Nephron (organoid): ENCODE measurements at regions not wholly inside any gene's neighbourhood (a gene's known extent, or its start where the extent isn't known, plus 50 kb on each side); places are given as distances from the start of the nearest gene placed in this dataset.

Experiments
- H3K27ac Mint-ChIP-seq, 3 experiments: 2 replicates each; pipeline ENCODE4 v1.8.0; 2020; ENCODE audit warnings: mixed read lengths in 3 of 3, mild to moderate bottlenecking in 2 of 3, moderate library complexity in 1 of 3
- H3K27me3 Mint-ChIP-seq: 2 replicates; pipeline ENCODE4 v1.8.0; 2021; ENCODE audit warnings: low read depth, mild to moderate bottlenecking, moderate library complexity, mixed read lengths
- H3K36me3 Mint-ChIP-seq: 2 replicates; pipeline ENCODE4 v1.8.0; 2020; ENCODE audit warnings: low read depth, mixed read lengths
- H3K4me1 Mint-ChIP-seq: 2 replicates; pipeline ENCODE4 v1.8.0; 2020; ENCODE audit warnings: mixed read lengths
- H3K4me3 Mint-ChIP-seq, 3 experiments: 2 replicates each; pipeline ENCODE4 v1.8.0; 2020; ENCODE audit warnings: mild to moderate bottlenecking in 3 of 3, mixed read lengths in 3 of 3, moderate library complexity in 2 of 3
- H3K9me3 Mint-ChIP-seq: 2 replicates; pipeline ENCODE4 v1.8.0; 2020; ENCODE audit warnings: mixed read lengths
- TF ChIP-seq, protein P1 (sequence below), 3 experiments: fragments of 200-600 bp; sonication (generic); IDR thresholded peaks; one replicate each; pipeline ENCODE4 v1.5.0; 2021; ENCODE audit warnings: antibody characterized with exemption in 3 of 3; ENCODE audit not compliant: unreplicated experiment in 3 of 3

DNA sequence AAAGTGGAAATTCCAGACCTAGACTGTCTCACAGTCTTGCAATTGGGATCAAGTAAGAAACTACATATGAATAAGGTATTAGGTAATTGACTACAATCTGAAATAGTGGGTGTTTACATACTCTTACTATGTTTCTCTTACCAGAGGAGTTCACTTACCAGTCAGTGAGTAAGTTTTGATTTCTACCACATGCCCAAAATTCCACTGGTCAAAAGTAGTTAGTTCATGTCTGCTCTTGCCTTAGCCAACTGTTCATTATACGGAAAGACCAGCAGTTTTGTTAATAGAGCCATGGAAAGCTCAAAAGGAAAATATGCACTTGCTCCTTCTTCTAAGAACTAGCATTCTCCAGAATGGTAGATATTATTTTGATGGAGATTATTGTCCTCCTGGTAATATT is 490.8 kb downstream of the RFC3 start:
- Mint-ChIP-seq H3K36me3 (no peaks in the 10 kb centered on the region), H3K4me3 (no peak overlapping the region), H3K4me1 (peaks cover 4% of the 10 kb centered on the region), H3K27ac (no peak overlapping the region), H3K9me3 (peaks cover 13% of the 10 kb centered on the region), H3K27me3 (no peaks in the 10 kb centered on the region)
- TF ChIP-seq, protein P1, sequence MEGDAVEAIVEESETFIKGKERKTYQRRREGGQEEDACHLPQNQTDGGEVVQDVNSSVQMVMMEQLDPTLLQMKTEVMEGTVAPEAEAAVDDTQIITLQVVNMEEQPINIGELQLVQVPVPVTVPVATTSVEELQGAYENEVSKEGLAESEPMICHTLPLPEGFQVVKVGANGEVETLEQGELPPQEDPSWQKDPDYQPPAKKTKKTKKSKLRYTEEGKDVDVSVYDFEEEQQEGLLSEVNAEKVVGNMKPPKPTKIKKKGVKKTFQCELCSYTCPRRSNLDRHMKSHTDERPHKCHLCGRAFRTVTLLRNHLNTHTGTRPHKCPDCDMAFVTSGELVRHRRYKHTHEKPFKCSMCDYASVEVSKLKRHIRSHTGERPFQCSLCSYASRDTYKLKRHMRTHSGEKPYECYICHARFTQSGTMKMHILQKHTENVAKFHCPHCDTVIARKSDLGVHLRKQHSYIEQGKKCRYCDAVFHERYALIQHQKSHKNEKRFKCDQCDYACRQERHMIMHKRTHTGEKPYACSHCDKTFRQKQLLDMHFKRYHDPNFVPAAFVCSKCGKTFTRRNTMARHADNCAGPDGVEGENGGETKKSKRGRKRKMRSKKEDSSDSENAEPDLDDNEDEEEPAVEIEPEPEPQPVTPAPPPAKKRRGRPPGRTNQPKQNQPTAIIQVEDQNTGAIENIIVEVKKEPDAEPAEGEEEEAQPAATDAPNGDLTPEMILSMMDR (IDR thresholded peaks at IDR 0.05; ENCODE audit: unreplicated experiment in 3 of 3) = no peak

DNA sequence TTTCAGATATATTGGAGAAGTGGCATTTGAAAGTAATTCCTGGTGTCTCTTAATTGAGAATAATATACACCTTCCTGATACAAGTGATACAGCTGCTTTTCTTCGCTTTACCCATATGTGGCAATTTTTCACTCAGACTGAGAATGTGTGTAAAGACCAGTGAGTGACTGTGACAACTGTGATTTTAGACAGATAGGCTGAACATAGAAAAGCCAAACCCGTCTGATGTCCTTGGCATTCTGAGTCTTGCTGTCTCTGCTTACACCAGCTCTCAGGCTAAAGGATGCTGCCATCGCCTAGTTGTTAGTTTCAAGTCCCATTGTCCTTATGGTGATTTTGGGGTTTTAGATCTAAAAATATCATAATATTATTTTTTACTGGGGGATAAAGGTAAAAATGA is 492.6 kb downstream of the RFC3 start:
- H3K4me1 Mint-ChIP-seq = peaks cover 4% of the 10 kb centered on the region
- TF ChIP-seq, protein P1 (IDR thresholded peaks at IDR 0.05; ENCODE audit: unreplicated experiment in 3 of 3) = no peak
- H3K9me3 Mint-ChIP-seq = peaks cover 3% of the 10 kb centered on the region
- H3K27ac Mint-ChIP-seq = no peak overlapping the region
- no peaks in the 10 kb centered on the region for H3K36me3 Mint-ChIP-seq
- H3K27me3 Mint-ChIP-seq = no peaks in the 10 kb centered on the region
- no peak overlapping the region for H3K4me3 Mint-ChIP-seq

DNA sequence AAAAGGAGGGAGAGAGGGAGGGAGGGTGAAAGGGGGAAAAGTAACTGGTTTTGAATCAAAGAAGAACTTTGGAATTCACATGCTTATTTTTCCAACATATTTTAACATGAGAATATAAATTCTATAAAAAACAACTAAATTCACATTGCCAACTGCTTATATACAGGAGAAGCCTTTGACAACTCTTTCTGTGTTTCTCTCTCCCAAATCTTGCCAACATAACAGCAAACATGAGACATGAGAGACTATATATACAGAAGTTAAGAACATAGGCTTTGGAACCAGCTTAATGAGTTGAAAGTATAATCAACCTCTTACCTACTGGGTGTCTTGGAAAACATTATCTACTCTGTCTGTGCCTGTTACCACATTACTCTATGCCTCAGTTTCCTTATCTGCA is 493.3 kb downstream of the RFC3 start:
- no peak overlapping the region for H3K27ac Mint-ChIP-seq
- TF ChIP-seq, protein P1 (IDR thresholded peaks at IDR 0.05; ENCODE audit: unreplicated experiment in 3 of 3) = no peak
- no peaks in the 10 kb centered on the region for H3K36me3 Mint-ChIP-seq
- H3K9me3 Mint-ChIP-seq = peaks cover 3% of the 10 kb centered on the region
- no peak overlapping the region for H3K4me3 Mint-ChIP-seq
- peaks cover 4% of the 10 kb centered on the region for H3K4me1 Mint-ChIP-seq
- H3K27me3 Mint-ChIP-seq = no peaks in the 10 kb centered on the region

DNA sequence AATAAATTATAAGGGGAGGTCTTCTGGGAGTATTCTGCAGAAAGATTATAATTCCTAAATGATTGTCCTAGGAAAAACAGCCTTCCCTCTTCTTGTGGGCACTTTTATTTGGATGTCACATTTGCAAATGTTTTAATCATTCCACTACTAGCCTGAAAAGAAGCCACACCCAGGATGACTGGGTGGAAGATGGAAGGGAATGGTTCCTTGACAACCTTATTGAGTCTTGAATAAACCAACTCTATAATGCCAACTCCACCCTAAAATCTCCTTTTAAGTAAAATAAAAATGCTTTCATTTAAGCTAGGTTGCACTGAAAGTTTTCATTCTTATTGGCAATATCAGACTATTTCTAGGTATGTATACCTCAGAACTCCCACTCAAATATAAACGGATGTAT is 494.6 kb downstream of the RFC3 start:
- Mint-ChIP-seq H3K9me3 (no peaks in the 10 kb centered on the region), H3K36me3 (no peaks in the 10 kb centered on the region), H3K4me1 (peaks cover 4% of the 10 kb centered on the region), H3K27me3 (no peaks in the 10 kb centered on the region), H3K27ac (no peak overlapping the region), H3K4me3 (no peak overlapping the region)
- TF ChIP-seq, protein P1 (IDR thresholded peaks at IDR 0.05; ENCODE audit: unreplicated experiment in 3 of 3) = no peak

DNA sequence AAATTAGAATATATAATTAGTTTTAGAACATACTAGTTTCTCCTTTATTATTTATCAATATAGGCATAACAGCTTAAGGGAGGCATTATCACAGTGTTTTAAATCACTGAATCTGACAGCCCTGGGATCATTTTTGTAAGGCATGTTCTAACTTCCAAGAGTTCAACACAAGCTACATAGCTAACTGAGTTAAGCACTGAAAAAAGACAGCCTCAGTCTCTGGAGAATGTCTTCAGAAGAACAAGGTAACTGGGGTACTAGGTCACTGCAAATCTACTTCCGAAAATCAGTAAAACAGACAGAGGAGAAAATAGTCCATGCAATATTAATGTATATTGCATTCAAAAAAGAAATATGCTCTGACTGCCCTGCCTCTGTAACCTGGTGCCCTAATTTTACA is 502.1 kb downstream of the RFC3 start:
- TF ChIP-seq, protein P1 (IDR thresholded peaks at IDR 0.05; ENCODE audit: unreplicated experiment in 3 of 3) = no peak
- no peaks in the 10 kb centered on the region for H3K36me3 Mint-ChIP-seq
- no peak overlapping the region for H3K4me3 Mint-ChIP-seq
- no peak overlapping the region for H3K27ac Mint-ChIP-seq
- no peaks in the 10 kb centered on the region for H3K27me3 Mint-ChIP-seq
- H3K4me1 Mint-ChIP-seq = no peaks in the 10 kb centered on the region
- no peaks in the 10 kb centered on the region for H3K9me3 Mint-ChIP-seq

DNA sequence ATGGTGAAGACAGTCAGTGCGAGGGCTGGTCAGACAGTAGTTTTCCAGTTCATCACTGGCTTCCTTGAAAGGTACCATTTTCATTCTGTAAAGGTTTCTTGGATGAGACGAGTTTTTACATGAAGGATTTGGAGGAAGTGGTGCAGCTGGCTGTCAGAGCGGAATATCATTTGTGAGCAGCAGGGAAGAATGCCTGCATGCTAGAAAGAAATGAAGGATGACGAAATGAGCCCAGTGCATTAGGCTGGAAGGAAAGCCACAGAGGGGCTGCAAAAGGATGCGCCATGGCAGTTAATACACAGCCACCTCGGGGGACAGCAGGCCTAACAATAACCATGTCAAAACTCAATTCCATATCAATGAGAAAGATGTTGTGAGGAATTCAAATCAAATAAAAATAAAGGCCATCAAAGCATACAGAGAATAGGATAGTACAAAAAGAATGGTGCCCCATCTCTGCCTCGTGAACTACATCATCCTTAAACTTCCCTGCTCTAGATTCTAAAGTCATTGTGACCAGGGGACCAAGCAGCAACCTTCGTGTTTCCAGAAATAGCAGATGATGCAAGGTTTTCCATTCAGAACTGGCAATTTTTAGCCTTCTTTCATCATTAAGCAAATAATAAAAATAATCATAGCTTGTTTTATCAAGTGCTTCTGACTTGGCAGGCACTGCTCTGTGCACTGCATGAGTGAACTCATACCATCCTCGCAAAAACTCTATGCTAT is 504.2 kb downstream of the RFC3 start:
- H3K27me3 Mint-ChIP-seq = no peaks in the 10 kb centered on the region
- no peaks in the 10 kb centered on the region for H3K36me3 Mint-ChIP-seq
- H3K4me1 Mint-ChIP-seq = no peaks in the 10 kb centered on the region
- no peaks in the 10 kb centered on the region for H3K9me3 Mint-ChIP-seq
- TF ChIP-seq, protein P1 (IDR thresholded peaks at IDR 0.05; ENCODE audit: unreplicated experiment in 3 of 3) = no peak
- no peak overlapping the region for H3K4me3 Mint-ChIP-seq
- no peak overlapping the region for H3K27ac Mint-ChIP-seq
